ENCODE measurements at regions not wholly inside any gene's neighbourhood (a gene's known extent, or its start where the extent isn't known, plus 50 kb on each side); places are given as distances from the start of the nearest gene placed in this dataset.

DNA sequence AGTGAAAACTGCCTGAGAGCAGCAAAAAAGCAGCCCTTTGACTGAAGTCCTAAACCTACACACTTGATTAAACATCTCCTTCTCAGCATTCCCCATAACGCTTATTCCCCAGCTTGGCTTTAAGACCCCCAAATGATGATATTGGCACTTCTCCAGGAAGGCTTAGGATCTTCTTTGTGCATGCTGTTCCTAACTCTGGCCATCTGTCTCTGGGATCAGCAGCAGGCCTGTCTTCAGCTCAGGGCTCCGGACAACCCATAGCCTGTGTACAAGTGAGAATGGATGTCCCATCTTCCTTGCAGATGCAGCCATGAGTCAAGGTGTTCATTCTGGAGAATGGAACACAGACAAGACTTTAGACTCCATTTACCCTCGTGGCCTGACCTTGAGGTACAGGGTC, 81.6 kb upstream of the TMEM17 start:
- no peak for TF ChIP-seq POLR2A (IDR thresholded peaks at IDR 0.05; ENCODE audit: low read depth, low read length)
- TF ChIP-seq JUN (IDR thresholded peaks at IDR 0.05; ENCODE audit: borderline replicate concordance, insufficient read depth, insufficient read length, low read depth), result no peak
- TF ChIP-seq, protein P1, sequence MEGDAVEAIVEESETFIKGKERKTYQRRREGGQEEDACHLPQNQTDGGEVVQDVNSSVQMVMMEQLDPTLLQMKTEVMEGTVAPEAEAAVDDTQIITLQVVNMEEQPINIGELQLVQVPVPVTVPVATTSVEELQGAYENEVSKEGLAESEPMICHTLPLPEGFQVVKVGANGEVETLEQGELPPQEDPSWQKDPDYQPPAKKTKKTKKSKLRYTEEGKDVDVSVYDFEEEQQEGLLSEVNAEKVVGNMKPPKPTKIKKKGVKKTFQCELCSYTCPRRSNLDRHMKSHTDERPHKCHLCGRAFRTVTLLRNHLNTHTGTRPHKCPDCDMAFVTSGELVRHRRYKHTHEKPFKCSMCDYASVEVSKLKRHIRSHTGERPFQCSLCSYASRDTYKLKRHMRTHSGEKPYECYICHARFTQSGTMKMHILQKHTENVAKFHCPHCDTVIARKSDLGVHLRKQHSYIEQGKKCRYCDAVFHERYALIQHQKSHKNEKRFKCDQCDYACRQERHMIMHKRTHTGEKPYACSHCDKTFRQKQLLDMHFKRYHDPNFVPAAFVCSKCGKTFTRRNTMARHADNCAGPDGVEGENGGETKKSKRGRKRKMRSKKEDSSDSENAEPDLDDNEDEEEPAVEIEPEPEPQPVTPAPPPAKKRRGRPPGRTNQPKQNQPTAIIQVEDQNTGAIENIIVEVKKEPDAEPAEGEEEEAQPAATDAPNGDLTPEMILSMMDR (IDR thresholded peaks at IDR 0.05; ENCODE audit: extremely low read depth in 1 of 2, insufficient read depth in 1 of 2, low read depth in 1 of 2, low read length in 2 of 2), result no peak
- TF ChIP-seq, protein P2, sequence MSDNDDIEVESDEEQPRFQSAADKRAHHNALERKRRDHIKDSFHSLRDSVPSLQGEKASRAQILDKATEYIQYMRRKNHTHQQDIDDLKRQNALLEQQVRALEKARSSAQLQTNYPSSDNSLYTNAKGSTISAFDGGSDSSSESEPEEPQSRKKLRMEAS (IDR thresholded peaks at IDR 0.05; ENCODE audit: insufficient read depth, insufficient read length), result no peak
- TF ChIP-seq EZH2 (IDR thresholded peaks at IDR 0.05; ENCODE audit: borderline replicate concordance, low read depth, low read length, severe bottlenecking), result no peak
- no peak for TF ChIP-seq POLR2AphosphoS5 (IDR thresholded peaks at IDR 0.05; ENCODE audit: insufficient read depth, low read depth, low read length)
- no peak for TF ChIP-seq MYC (IDR thresholded peaks at IDR 0.05; ENCODE audit: low read depth, low read length)
